OCI-LY3 (cell line): ENCODE measurements at regions not wholly inside any gene's neighbourhood (a gene's known extent, or its start where the extent isn't known, plus 50 kb on each side); places are given as distances from the start of the nearest gene placed in this dataset.

Experiments
- H2AFZ ChIP-seq: fragments of 200-600, 300-600 bp; shearing (Covaris generic); 2 replicates; pipeline ENCODE4 v1.6.0; 2014; ENCODE audit warnings: antibody characterized with exemption, low read depth, low read length
- H3K27ac ChIP-seq: fragments of 200-600, 300-600 bp; sonication (generic); 2 replicates; pipeline ENCODE4 v1.5.1; 2014; ENCODE audit warnings: mild to moderate bottlenecking, low read length, moderate library complexity, mixed read lengths
- H3K27me3 ChIP-seq: fragments of 200-600, 300-600 bp; sonication (generic); 2 replicates; pipeline ENCODE4 v1.6.1; 2014; ENCODE audit warnings: low read depth, low read length, mixed read lengths
- H3K36me3 ChIP-seq: fragments of 200-600, 300-600 bp; sonication (generic); replicated peaks from 2 replicates; pipeline ENCODE3; 2014; ENCODE audit warnings: low read depth, low read length, mixed read lengths
- H3K4me1 ChIP-seq: fragments of 300-600, 200-600 bp; sonication (generic); 2 replicates; pipeline ENCODE4 v1.6.1; 2014; ENCODE audit warnings: low read length, mixed read lengths
- H3K4me2 ChIP-seq: fragments of 200-600, 300-600 bp; sonication (generic); 2 replicates; pipeline ENCODE4 v1.6.1; 2014; ENCODE audit warnings: low read length, mixed read lengths
- H3K4me3 ChIP-seq: fragments of 300-600, 200-600 bp; sonication (generic); 2 replicates; pipeline ENCODE4 v1.5.1; 2014; ENCODE audit warnings: antibody characterized with exemption, mild to moderate bottlenecking, low read length, moderate library complexity
- H3K79me2 ChIP-seq: fragments of 300-600, 200-600 bp; shearing (Covaris generic); 2 replicates; pipeline ENCODE4 v1.6.1; 2014; ENCODE audit warnings: mild to moderate bottlenecking, low read length, mixed read lengths
- H3K9ac ChIP-seq: fragments of 300-600, 200-600 bp; shearing (Covaris generic); 2 replicates; pipeline ENCODE4 v1.6.0; 2014; ENCODE audit warnings: mild to moderate bottlenecking, low read length, moderate library complexity
- H3K9me3 ChIP-seq: fragments of 200-600, 300-600 bp; shearing (Covaris generic); 2 replicates; pipeline ENCODE4 v1.6.1; 2014; ENCODE audit warnings: low read length, mixed read lengths; ENCODE audit not compliant: insufficient read depth
- H4K20me1 ChIP-seq: fragments of 200-600, 300-600 bp; sonication (generic); 2 replicates; pipeline ENCODE4 v1.6.1; 2016; ENCODE audit warnings: low read length, mixed read lengths; ENCODE audit not compliant: insufficient read depth
- EZH2phosphoT487 ChIP-seq: fragments of 200-600 bp; shearing (Covaris generic); IDR thresholded peaks from 2 replicates; pipeline ENCODE4 v1.6.1; 2018; ENCODE audit warnings: antibody characterized with exemption, mixed run types, low read depth
- TF ChIP-seq, protein P1 (sequence below): fragments of 200-600, 300-600 bp; sonication (generic); IDR thresholded peaks from 2 replicates; pipeline ENCODE4 v1.5.1; 2014; ENCODE audit warnings: antibody characterized with exemption, low read length, low read depth

DNA sequence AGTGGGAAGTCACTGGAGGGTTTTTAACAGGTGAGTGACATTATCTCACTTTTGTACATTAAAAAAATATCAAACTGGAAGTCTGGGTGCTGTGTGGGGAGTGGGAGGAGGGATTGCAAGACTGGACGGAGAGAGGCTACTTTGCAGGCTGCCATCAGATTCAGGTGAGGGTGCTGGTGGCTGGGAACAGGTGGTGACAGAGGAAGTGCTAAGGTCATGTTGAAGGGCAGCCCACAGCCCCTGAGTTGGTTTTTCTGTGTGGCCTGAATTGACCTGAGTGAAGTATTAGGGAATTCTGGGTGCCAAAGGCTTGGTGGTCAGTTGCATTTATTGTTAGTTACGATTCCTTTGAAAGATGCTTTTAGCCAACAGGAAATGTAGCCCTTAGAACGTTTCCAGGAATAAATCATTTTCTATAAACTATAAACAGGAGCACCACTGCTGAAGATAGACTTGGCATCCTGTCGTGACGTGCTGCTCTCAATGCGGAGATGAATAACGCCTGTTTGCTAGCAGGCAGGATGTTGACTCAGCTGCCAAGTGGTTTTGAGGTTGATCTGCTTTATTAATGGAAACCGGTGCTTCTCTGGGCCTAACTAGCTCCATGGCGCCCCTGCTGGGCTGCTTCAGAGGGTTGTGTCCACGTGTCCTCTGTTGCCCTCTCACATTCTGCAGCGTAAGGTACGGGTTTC, 707.5 kb upstream of the TMEM132C start:
- Histone ChIP-seq H3K79me2 (no peaks in the 10 kb centered on the region), H2AFZ (peak overlapping the region; percentile 57; the same call in 1 of the 2 replicates), H3K9me3 (peaks cover 7% of the 10 kb centered on the region; the same call in 1 of the 2 replicates), H4K20me1 (no peaks in the 10 kb centered on the region), H3K27me3 (no peaks in the 10 kb centered on the region), H3K4me1 (peaks cover 58% of the 10 kb centered on the region), H3K27ac (peak overlapping the region; percentile 66), H3K4me3 (0 out of 2 replicates have a peak overlapping the region, but pooled peaks have one; percentile 16), H3K36me3 (peaks cover 10% of the 10 kb centered on the region), H3K4me2 (peak overlapping the region; percentile 26), H3K9ac (peak overlapping the region; percentile 12; the same call in 1 of the 2 replicates)
- TF ChIP-seq, protein P1, sequence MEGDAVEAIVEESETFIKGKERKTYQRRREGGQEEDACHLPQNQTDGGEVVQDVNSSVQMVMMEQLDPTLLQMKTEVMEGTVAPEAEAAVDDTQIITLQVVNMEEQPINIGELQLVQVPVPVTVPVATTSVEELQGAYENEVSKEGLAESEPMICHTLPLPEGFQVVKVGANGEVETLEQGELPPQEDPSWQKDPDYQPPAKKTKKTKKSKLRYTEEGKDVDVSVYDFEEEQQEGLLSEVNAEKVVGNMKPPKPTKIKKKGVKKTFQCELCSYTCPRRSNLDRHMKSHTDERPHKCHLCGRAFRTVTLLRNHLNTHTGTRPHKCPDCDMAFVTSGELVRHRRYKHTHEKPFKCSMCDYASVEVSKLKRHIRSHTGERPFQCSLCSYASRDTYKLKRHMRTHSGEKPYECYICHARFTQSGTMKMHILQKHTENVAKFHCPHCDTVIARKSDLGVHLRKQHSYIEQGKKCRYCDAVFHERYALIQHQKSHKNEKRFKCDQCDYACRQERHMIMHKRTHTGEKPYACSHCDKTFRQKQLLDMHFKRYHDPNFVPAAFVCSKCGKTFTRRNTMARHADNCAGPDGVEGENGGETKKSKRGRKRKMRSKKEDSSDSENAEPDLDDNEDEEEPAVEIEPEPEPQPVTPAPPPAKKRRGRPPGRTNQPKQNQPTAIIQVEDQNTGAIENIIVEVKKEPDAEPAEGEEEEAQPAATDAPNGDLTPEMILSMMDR: peak; percentile 60
- no peak for TF ChIP-seq EZH2phosphoT487

DNA sequence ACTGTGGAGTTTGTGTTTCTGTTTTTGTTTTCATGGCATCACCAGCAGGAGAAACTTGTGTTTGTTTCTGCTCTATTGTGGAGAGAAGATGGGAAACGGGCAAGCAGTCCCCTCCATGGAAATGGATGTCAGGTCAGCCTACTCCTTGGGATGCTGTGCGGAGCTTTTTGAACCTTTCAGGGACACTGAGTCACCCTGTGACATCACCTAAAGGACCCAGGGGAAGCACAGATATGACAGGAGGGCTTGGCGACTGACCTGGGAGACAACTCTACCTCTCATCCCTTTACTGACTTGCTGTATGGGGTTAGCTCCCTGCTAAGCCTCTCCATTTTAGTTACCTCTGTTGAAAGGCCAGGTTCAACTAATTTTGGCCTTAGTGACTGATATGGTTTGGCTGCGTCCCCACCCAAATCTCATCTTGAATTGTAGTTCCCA, 706.9 kb upstream of the TMEM132C start:
- peaks cover 52% of the 10 kb centered on the region for H3K4me1 ChIP-seq
- no peak overlapping the region for H3K4me3 ChIP-seq
- no peak overlapping the region for H3K9ac ChIP-seq
- H3K4me2 ChIP-seq: 0 out of 2 replicates have a peak overlapping the region, but pooled peaks have one; percentile 26
- peak overlapping the region; percentile 57; the same call in 1 of the 2 replicates for H2AFZ ChIP-seq
- H4K20me1 ChIP-seq: no peaks in the 10 kb centered on the region
- no peaks in the 10 kb centered on the region for H3K79me2 ChIP-seq
- H3K27me3 ChIP-seq: no peaks in the 10 kb centered on the region
- peaks cover 10% of the 10 kb centered on the region for H3K36me3 ChIP-seq
- H3K9me3 ChIP-seq: peaks cover 7% of the 10 kb centered on the region; the same call in 1 of the 2 replicates
- peak overlapping the region; percentile 66 for H3K27ac ChIP-seq
- TF ChIP-seq EZH2phosphoT487: no peak
- TF ChIP-seq, protein P1: no peak

DNA sequence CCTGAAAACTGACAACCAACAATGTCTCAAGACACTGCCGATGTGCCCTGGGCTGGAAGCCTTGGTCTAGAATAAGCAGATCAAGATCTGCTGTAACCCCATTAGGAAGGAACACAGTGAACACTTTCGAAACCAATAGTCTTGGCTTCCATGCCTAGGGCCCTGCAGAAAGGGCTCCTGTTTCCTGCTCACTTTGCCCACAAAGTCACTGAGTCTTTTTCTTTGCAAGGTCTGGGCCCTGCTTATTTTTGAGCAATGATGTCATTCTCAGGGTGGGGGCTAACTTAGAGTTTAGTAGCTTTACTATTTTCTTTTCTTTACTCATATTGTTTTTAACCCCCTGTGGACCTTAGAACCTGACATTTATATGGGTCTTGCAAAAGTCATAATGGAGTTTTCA, 704.2 kb upstream of the TMEM132C start:
- TF ChIP-seq, protein P1: no peak
- TF ChIP-seq EZH2phosphoT487: no peak
- Histone ChIP-seq H3K4me3 (no peak overlapping the region), H3K36me3 (peaks cover 10% of the 10 kb centered on the region), H3K9ac (no peak overlapping the region), H3K4me2 (no peak overlapping the region), H3K27me3 (peaks cover 4% of the 10 kb centered on the region; the same call in 1 of the 2 replicates), H3K27ac (no peak overlapping the region), H4K20me1 (no peaks in the 10 kb centered on the region), H3K9me3 (peaks cover 7% of the 10 kb centered on the region; the same call in 1 of the 2 replicates), H3K79me2 (no peaks in the 10 kb centered on the region), H2AFZ (no peak overlapping the region), H3K4me1 (peaks cover 25% of the 10 kb centered on the region)

DNA sequence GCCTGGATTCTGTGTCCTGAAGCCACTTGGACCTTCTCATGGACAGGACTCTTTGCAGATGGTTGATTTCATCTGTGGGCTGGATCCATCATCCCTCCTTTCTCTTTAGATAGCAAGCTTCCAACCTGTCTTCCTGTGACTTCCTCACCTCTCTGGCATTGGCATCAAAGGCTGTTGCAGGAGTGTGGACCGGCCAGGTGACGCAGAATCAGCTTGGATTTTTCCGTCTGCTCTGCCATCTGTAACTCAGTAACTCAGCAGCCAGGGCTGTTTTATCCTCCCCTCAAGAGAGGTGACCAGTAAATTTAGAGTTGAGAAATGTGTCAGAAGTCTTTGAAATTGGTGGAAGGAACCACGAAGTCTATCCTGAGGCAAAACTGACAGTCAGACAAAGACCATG, 701.7 kb upstream of the TMEM132C start:
- Histone ChIP-seq H3K4me3 (no peak overlapping the region), H3K79me2 (no peaks in the 10 kb centered on the region), H3K9me3 (peaks cover 3% of the 10 kb centered on the region; the same call in 1 of the 2 replicates), H4K20me1 (no peaks in the 10 kb centered on the region), H3K27me3 (peaks cover 14% of the 10 kb centered on the region), H3K27ac (no peak overlapping the region), H3K4me1 (peaks cover 1% of the 10 kb centered on the region), H3K4me2 (no peak overlapping the region), H3K36me3 (peaks cover 4% of the 10 kb centered on the region), H3K9ac (no peak overlapping the region), H2AFZ (no peak overlapping the region)
- TF ChIP-seq, protein P1: no peak
- no peak for TF ChIP-seq EZH2phosphoT487
